ENCODE measurements at regions not wholly inside any gene's neighbourhood (a gene's known extent, or its start where the extent isn't known, plus 50 kb on each side); places are given as distances from the start of the nearest gene placed in this dataset.

GRCh38 chr2:67656875-67657274 lies 259.7 kb downstream of the ETAA1 start:
- H3F3A ChIP-seq (ENCODE audit: low read depth) = no peaks in the 10 kb centered on the region
- no peaks in the 10 kb centered on the region for H3K27me3 ChIP-seq (ENCODE audit: insufficient read depth, low read length, poor library complexity, severe bottlenecking)
- H3K9me3 ChIP-seq (ENCODE audit: insufficient read depth, low read depth, low read length) = no peaks in the 10 kb centered on the region
- no peaks in the 10 kb centered on the region for H3K79me2 ChIP-seq (ENCODE audit: insufficient read depth, low read length)
- no peak overlapping the region for H3K4me3 ChIP-seq (ENCODE audit: low read length, poor library complexity, severe bottlenecking)
- no peaks in the 10 kb centered on the region for H3K4me1 ChIP-seq (ENCODE audit: insufficient read depth, low read length, poor library complexity, severe bottlenecking)
- TF ChIP-seq EZH2phosphoT487 (IDR thresholded peaks at IDR 0.05; ENCODE audit: borderline replicate concordance) (no peak), CTCF (conservative IDR thresholded peaks at IDR 0.05; ENCODE audit: low read length) (no peak)
- no peak overlapping the region for H3K4me2 ChIP-seq (ENCODE audit: low read depth, low read length, poor library complexity, severe bottlenecking)
- H4K20me1 ChIP-seq (ENCODE audit: insufficient read depth, low read length, poor library complexity, severe bottlenecking) = no peaks in the 10 kb centered on the region
- H3K36me3 ChIP-seq (ENCODE audit: insufficient read depth, low read length) = no peaks in the 10 kb centered on the region
- H3K9ac ChIP-seq (ENCODE audit: low read depth, low read length, poor library complexity, severe bottlenecking) = no peak overlapping the region
- H3K9me2 ChIP-seq (replicated peaks; ENCODE audit: low read depth, low read length) = no peaks in the 10 kb centered on the region
- H2AFZ ChIP-seq (ENCODE audit: low read length) = no peak overlapping the region

GRCh38 chr2:67658820-67659219 lies 261.7 kb downstream of the ETAA1 start:
- no peaks in the 10 kb centered on the region for H3K9me3 ChIP-seq (ENCODE audit: insufficient read depth, low read depth, low read length)
- H3K9me2 ChIP-seq (replicated peaks; ENCODE audit: low read depth, low read length) = no peaks in the 10 kb centered on the region
- H3K79me2 ChIP-seq (ENCODE audit: insufficient read depth, low read length) = no peaks in the 10 kb centered on the region
- no peak overlapping the region for H3K4me3 ChIP-seq (ENCODE audit: low read length, poor library complexity, severe bottlenecking)
- no peak overlapping the region for H3K9ac ChIP-seq (ENCODE audit: low read depth, low read length, poor library complexity, severe bottlenecking)
- H3K4me1 ChIP-seq (ENCODE audit: insufficient read depth, low read length, poor library complexity, severe bottlenecking) = no peaks in the 10 kb centered on the region
- H3K27me3 ChIP-seq (ENCODE audit: insufficient read depth, low read length, poor library complexity, severe bottlenecking) = no peaks in the 10 kb centered on the region
- H4K20me1 ChIP-seq (ENCODE audit: insufficient read depth, low read length, poor library complexity, severe bottlenecking) = no peaks in the 10 kb centered on the region
- no peaks in the 10 kb centered on the region for H3F3A ChIP-seq (ENCODE audit: low read depth)
- no peak overlapping the region for H3K4me2 ChIP-seq (ENCODE audit: low read depth, low read length, poor library complexity, severe bottlenecking)
- no peak overlapping the region for H2AFZ ChIP-seq (ENCODE audit: low read length)
- TF ChIP-seq CTCF (conservative IDR thresholded peaks at IDR 0.05; ENCODE audit: low read length) (no peak), EZH2phosphoT487 (IDR thresholded peaks at IDR 0.05; ENCODE audit: borderline replicate concordance) (no peak)
- no peaks in the 10 kb centered on the region for H3K36me3 ChIP-seq (ENCODE audit: insufficient read depth, low read length)

- H3K27me3 ChIP-seq (ENCODE audit: insufficient read depth, low read length, poor library complexity, severe bottlenecking) = no peaks in the 10 kb centered on the region
- no peak overlapping the region for H3K4me2 ChIP-seq (ENCODE audit: low read depth, low read length, poor library complexity, severe bottlenecking)
- no peaks in the 10 kb centered on the region for H3F3A ChIP-seq (ENCODE audit: low read depth)
- no peaks in the 10 kb centered on the region for H3K9me2 ChIP-seq (replicated peaks; ENCODE audit: low read depth, low read length)
- no peak overlapping the region for H2AFZ ChIP-seq (ENCODE audit: low read length)
- no peak for TF ChIP-seq CTCF (conservative IDR thresholded peaks at IDR 0.05; ENCODE audit: low read length)
- no peak for TF ChIP-seq EZH2phosphoT487 (IDR thresholded peaks at IDR 0.05; ENCODE audit: borderline replicate concordance)
- no peaks in the 10 kb centered on the region for H3K4me1 ChIP-seq (ENCODE audit: insufficient read depth, low read length, poor library complexity, severe bottlenecking)
- H4K20me1 ChIP-seq (ENCODE audit: insufficient read depth, low read length, poor library complexity, severe bottlenecking) = no peaks in the 10 kb centered on the region
- H3K79me2 ChIP-seq (ENCODE audit: insufficient read depth, low read length) = no peaks in the 10 kb centered on the region
- no peak overlapping the region for H3K4me3 ChIP-seq (ENCODE audit: low read length, poor library complexity, severe bottlenecking)
- no peaks in the 10 kb centered on the region for H3K36me3 ChIP-seq (ENCODE audit: insufficient read depth, low read length)
- H3K9me3 ChIP-seq (ENCODE audit: insufficient read depth, low read depth, low read length) = no peaks in the 10 kb centered on the region
- no peak overlapping the region for H3K9ac ChIP-seq (ENCODE audit: low read depth, low read length, poor library complexity, severe bottlenecking)
Measured at GRCh38 chr2:67660015-67660602, 263.0 kb downstream of the ETAA1 start.
